ENCODE measurements at regions not wholly inside any gene's neighbourhood (a gene's known extent, or its start where the extent isn't known, plus 50 kb on each side); places are given as distances from the start of the nearest gene placed in this dataset.

GRCh38 chr22:27138471-27138870 lies 481.1 kb downstream of the MIAT start:
- no peak for TF ChIP-seq CTCF (IDR thresholded peaks at IDR 0.05)
- TF ChIP-seq POLR2AphosphoS5 (IDR thresholded peaks at IDR 0.05) = no peak
- TF ChIP-seq EP300 (IDR thresholded peaks at IDR 0.05) = no peak

Measured in suprapubic skin (tissue), 4 donors.